GM12878 (cell line): ENCODE measurements at regions not wholly inside any gene's neighbourhood (a gene's known extent, or its start where the extent isn't known, plus 50 kb on each side); places are given as distances from the start of the nearest gene placed in this dataset.

Source experiments
- ASH2L ChIP-seq: fragments of 300-600, 200-600 bp; sonication (generic); IDR thresholded peaks from 2 replicates; pipeline ENCODE4 v1.6.1; 2017; ENCODE audit warnings: low read depth, mild to moderate bottlenecking, borderline replicate concordance
- ATF7 ChIP-seq: fragments of 450-650 bp; IDR thresholded peaks from 2 replicates; pipeline ENCODE4 v1.6.1; 2016; ENCODE audit warnings: low read depth, mild to moderate bottlenecking
- CBX3 ChIP-seq: fragments of 200-600 bp; sonication (generic); IDR thresholded peaks from 2 replicates; pipeline ENCODE4 v1.6.1; 2016; ENCODE audit warnings: low read depth, borderline replicate concordance
- FOXK2 ChIP-seq: fragments of 450-650 bp; IDR thresholded peaks from 2 replicates; pipeline ENCODE4 v1.6.1; 2017; ENCODE audit warnings: mild to moderate bottlenecking, moderate library complexity
- JUNB ChIP-seq: IDR thresholded peaks from 2 replicates; pipeline ENCODE4 v1.6.1; 2016; ENCODE audit warnings: antibody characterized with exemption, mild to moderate bottlenecking
- NFYA ChIP-seq: IDR thresholded peaks from 2 replicates; pipeline ENCODE4 v1.6.1; 2011; ENCODE audit warnings: low read depth, mild to moderate bottlenecking, low read length, improper control_type of control experiment, borderline replicate concordance
- NRF1 ChIP-seq: conservative IDR thresholded peaks from 2 replicates; pipeline ENCODE4 v1.6.1; 2011; ENCODE audit warnings: mild to moderate bottlenecking, low read depth, low read length, improper control_type of control experiment
- PAX8 ChIP-seq: fragments of 450-650 bp; IDR thresholded peaks from 2 replicates; pipeline ENCODE4 v1.6.1; 2017; ENCODE audit warnings: mild to moderate bottlenecking, moderate library complexity
- RB1 ChIP-seq: fragments of 450-650 bp; formaldehyde crosslinking; IDR thresholded peaks from 2 replicates; pipeline ENCODE4 v1.6.1; 2017; ENCODE audit warnings: mild to moderate bottlenecking, borderline replicate concordance
- RCOR1 ChIP-seq: conservative IDR thresholded peaks from 2 replicates; pipeline ENCODE4 v1.6.1; 2012; ENCODE audit warnings: low read depth, low read length, improper control_type of control experiment
- SIX5 ChIP-seq: IDR thresholded peaks from 2 replicates; pipeline ENCODE4 v1.6.1; 2011; ENCODE audit warnings: mild to moderate bottlenecking, low read depth, low read length, moderate library complexity; ENCODE audit not compliant: severe bottlenecking
- SMAD1 ChIP-seq: fragments of 450-650 bp; IDR thresholded peaks from 2 replicates; pipeline ENCODE4 v1.6.1; 2018; ENCODE audit warnings: mild to moderate bottlenecking, low read depth; ENCODE audit not compliant: partially characterized antibody
- SREBF1 ChIP-seq: IDR thresholded peaks from 2 replicates; pipeline ENCODE4 v1.6.1; 2012; ENCODE audit warnings: mild to moderate bottlenecking, low read length
- STAT1 ChIP-seq: fragments of 450-650 bp; conservative IDR thresholded peaks from 2 replicates; pipeline ENCODE4 v1.6.1; 2014; ENCODE audit warnings: antibody characterized with exemption, mild to moderate bottlenecking
- ZBED1 ChIP-seq: IDR thresholded peaks from 2 replicates; pipeline ENCODE4 v1.6.1; 2016; ENCODE audit warnings: borderline replicate concordance
- TF ChIP-seq, protein P1 (sequence below): IDR thresholded peaks from 2 replicates; pipeline ENCODE4 v1.6.1; 2011; ENCODE audit warnings: low read depth, mild to moderate bottlenecking, low read length, moderate library complexity, borderline replicate concordance; ENCODE audit errors: extremely low read depth
- TF ChIP-seq, protein P2 (sequence below): fragments of 450-650 bp; IDR thresholded peaks from 2 replicates; pipeline ENCODE4 v1.6.1; 2017; ENCODE audit warnings: low read depth, mild to moderate bottlenecking, moderate library complexity
- TF ChIP-seq, protein P3 (sequence below): fragments of 450-650 bp; formaldehyde crosslinking; IDR thresholded peaks from 2 replicates; pipeline ENCODE4 v1.5.0; 2022; ENCODE audit warnings: mild to moderate bottlenecking, missing genetic modification characterization
- TF ChIP-seq, protein P4 (sequence below): fragments of 150-350 bp; IDR thresholded peaks from 2 replicates; pipeline ENCODE4 v1.6.1; 2016; ENCODE audit warnings: low read depth, low read length
- TF ChIP-seq, protein P5 (sequence below): IDR thresholded peaks from 2 replicates; pipeline ENCODE4 v1.6.1; 2012; ENCODE audit warnings: low read length, inconsistent platforms

DNA sequence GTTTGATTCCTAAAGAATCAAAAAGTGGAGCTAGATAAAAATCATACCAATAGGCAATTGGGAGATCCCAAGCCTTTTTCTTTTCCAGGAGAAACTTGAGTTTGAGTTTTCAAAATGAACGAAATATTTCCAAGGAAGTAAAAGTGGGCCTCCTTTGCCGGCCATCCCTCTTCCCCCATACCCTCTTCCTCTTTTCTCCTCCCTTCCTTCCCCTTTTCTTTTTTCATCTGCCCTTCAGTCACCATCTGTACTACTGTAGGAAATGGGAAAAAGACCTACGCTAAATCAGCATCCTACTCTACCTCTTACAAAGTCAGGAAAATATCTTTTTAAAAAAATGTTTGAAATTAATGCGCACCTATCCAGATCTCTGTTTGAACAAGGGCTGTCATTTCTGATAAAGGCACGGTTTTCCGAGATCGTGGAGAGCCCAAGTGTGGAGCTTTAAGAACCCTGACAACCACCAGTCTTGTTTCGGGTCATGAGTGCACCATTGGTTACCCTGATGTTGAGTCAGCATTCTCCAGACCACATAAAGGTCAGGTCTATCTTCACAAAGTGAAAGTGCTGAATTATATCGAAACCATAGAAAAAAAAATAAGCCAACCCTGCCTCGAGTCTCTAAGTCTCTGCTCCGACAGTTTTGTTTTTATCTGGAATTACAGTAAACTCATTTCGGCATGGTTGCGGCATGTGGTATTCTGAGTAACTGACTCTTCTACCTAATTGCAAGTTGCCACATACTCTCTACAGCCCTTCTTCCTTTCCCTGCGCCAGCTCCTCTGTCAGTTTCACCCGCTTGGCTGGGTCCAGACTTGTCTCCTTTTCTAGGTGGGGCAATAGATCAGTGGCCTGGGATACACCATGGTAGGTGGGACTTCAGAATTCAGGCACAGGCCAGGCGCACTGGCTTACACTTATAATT is 140.2 kb upstream of the KLF3 start (continued):
- TF ChIP-seq, protein P1, sequence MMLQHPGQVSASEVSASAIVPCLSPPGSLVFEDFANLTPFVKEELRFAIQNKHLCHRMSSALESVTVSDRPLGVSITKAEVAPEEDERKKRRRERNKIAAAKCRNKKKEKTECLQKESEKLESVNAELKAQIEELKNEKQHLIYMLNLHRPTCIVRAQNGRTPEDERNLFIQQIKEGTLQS, result no peak
- no peak for TF ChIP-seq CBX3
- TF ChIP-seq NFYA, result no peak
- TF ChIP-seq, protein P2, sequence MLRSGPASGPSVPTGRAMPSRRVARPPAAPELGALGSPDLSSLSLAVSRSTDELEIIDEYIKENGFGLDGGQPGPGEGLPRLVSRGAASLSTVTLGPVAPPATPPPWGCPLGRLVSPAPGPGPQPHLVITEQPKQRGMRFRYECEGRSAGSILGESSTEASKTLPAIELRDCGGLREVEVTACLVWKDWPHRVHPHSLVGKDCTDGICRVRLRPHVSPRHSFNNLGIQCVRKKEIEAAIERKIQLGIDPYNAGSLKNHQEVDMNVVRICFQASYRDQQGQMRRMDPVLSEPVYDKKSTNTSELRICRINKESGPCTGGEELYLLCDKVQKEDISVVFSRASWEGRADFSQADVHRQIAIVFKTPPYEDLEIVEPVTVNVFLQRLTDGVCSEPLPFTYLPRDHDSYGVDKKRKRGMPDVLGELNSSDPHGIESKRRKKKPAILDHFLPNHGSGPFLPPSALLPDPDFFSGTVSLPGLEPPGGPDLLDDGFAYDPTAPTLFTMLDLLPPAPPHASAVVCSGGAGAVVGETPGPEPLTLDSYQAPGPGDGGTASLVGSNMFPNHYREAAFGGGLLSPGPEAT, result peak; percentile 84; the same call in 1 of the 2 replicates
- TF ChIP-seq RCOR1, result no peak
- TF ChIP-seq NRF1, result no peak
- TF ChIP-seq, protein P3, sequence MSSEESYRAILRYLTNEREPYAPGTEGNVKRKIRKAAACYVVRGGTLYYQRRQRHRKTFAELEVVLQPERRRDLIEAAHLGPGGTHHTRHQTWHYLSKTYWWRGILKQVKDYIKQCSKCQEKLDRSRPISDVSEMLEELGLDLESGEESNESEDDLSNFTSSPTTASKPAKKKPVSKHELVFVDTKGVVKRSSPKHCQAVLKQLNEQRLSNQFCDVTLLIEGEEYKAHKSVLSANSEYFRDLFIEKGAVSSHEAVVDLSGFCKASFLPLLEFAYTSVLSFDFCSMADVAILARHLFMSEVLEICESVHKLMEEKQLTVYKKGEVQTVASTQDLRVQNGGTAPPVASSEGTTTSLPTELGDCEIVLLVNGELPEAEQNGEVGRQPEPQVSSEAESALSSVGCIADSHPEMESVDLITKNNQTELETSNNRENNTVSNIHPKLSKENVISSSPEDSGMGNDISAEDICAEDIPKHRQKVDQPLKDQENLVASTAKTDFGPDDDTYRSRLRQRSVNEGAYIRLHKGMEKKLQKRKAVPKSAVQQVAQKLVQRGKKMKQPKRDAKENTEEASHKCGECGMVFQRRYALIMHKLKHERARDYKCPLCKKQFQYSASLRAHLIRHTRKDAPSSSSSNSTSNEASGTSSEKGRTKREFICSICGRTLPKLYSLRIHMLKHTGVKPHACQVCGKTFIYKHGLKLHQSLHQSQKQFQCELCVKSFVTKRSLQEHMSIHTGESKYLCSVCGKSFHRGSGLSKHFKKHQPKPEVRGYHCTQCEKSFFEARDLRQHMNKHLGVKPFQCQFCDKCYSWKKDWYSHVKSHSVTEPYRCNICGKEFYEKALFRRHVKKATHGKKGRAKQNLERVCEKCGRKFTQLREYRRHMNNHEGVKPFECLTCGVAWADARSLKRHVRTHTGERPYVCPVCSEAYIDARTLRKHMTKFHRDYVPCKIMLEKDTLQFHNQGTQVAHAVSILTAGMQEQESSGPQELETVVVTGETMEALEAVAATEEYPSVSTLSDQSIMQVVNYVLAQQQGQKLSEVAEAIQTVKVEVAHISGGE, result no peak
- TF ChIP-seq PAX8, result no peak
- TF ChIP-seq ZBED1, result peak; percentile 50; the same call in 1 of the 2 replicates
- no peak for TF ChIP-seq RB1
- TF ChIP-seq ATF7, result peak; percentile 77; the same call in 1 of the 2 replicates
- no peak for TF ChIP-seq SMAD1
- peak; percentile 95 for TF ChIP-seq JUNB
- TF ChIP-seq SIX5, result no peak
- no peak for TF ChIP-seq STAT1
- TF ChIP-seq, protein P4, sequence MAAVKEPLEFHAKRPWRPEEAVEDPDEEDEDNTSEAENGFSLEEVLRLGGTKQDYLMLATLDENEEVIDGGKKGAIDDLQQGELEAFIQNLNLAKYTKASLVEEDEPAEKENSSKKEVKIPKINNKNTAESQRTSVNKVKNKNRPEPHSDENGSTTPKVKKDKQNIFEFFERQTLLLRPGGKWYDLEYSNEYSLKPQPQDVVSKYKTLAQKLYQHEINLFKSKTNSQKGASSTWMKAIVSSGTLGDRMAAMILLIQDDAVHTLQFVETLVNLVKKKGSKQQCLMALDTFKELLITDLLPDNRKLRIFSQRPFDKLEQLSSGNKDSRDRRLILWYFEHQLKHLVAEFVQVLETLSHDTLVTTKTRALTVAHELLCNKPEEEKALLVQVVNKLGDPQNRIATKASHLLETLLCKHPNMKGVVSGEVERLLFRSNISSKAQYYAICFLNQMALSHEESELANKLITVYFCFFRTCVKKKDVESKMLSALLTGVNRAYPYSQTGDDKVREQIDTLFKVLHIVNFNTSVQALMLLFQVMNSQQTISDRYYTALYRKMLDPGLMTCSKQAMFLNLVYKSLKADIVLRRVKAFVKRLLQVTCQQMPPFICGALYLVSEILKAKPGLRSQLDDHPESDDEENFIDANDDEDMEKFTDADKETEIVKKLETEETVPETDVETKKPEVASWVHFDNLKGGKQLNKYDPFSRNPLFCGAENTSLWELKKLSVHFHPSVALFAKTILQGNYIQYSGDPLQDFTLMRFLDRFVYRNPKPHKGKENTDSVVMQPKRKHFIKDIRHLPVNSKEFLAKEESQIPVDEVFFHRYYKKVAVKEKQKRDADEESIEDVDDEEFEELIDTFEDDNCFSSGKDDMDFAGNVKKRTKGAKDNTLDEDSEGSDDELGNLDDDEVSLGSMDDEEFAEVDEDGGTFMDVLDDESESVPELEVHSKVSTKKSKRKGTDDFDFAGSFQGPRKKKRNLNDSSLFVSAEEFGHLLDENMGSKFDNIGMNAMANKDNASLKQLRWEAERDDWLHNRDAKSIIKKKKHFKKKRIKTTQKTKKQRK, result no peak
- no peak for TF ChIP-seq FOXK2
- TF ChIP-seq SREBF1, result no peak
- TF ChIP-seq, protein P5, sequence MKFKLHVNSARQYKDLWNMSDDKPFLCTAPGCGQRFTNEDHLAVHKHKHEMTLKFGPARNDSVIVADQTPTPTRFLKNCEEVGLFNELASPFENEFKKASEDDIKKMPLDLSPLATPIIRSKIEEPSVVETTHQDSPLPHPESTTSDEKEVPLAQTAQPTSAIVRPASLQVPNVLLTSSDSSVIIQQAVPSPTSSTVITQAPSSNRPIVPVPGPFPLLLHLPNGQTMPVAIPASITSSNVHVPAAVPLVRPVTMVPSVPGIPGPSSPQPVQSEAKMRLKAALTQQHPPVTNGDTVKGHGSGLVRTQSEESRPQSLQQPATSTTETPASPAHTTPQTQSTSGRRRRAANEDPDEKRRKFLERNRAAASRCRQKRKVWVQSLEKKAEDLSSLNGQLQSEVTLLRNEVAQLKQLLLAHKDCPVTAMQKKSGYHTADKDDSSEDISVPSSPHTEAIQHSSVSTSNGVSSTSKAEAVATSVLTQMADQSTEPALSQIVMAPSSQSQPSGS, result peak; percentile 94
- TF ChIP-seq ASH2L, result no peak
